GM04503 (cell line): ENCODE measurements at regions not wholly inside any gene's neighbourhood (a gene's known extent, or its start where the extent isn't known, plus 50 kb on each side); places are given as distances from the start of the nearest gene placed in this dataset.
A peak's percentile ranks its signal among the peaks of the same experiment; 100 is the strongest.

Source experiments
- DNase-seq: peaks from one replicate; pipeline ENCODE4 v3.0.0-alpha.2; 2012; ENCODE audit warnings: low read depth

- DNase-seq = no peak
These were observed 260.8 kb upstream of the HABP2 start for GRCh38 chr10:113292086-113292485.

GRCh38 chr10:113292743-113293142 lies 260.1 kb upstream of the HABP2 start:
- no peak for DNase-seq

- no peak for DNase-seq
These were observed 259.7 kb upstream of the HABP2 start for GRCh38 chr10:113293167-113293566.

- DNase-seq = no peak
These were observed 258.0 kb upstream of the HABP2 start for GRCh38 chr10:113294868-113295267.

GRCh38 chr10:113297226-113297625 lies 255.6 kb upstream of the HABP2 start:
- peak; percentile 60 for DNase-seq

GRCh38 chr10:113298616-113299015 lies 254.2 kb upstream of the HABP2 start:
- no peak for DNase-seq

GRCh38 chr10:113300201-113300600 lies 252.7 kb upstream of the HABP2 start:
- DNase-seq = no peak

GRCh38 chr10:113300617-113301016 lies 252.2 kb upstream of the HABP2 start:
- DNase-seq = no peak

GRCh38 chr10:113301342-113301984 lies 251.4 kb upstream of the HABP2 start:
- DNase-seq = no peak

GRCh38 chr10:113302062-113302461 lies 250.8 kb upstream of the HABP2 start:
- no peak for DNase-seq

GRCh38 chr10:113303544-113304146 lies 249.2 kb upstream of the HABP2 start:
- DNase-seq = no peak

- no peak for DNase-seq
These were observed 248.1 kb upstream of the HABP2 start for GRCh38 chr10:113304726-113305125.

- no peak for DNase-seq
These were observed 247.0 kb upstream of the HABP2 start for GRCh38 chr10:113305871-113306270.

- DNase-seq = no peak
These were observed 243.1 kb upstream of the HABP2 start for GRCh38 chr10:113309791-113310190.

GRCh38 chr10:113310347-113310746 lies 242.5 kb upstream of the HABP2 start:
- DNase-seq = no peak

GRCh38 chr10:113313048-113313602 lies 239.7 kb upstream of the HABP2 start:
- DNase-seq = no peak

- DNase-seq = no peak
These were observed 239.1 kb upstream of the HABP2 start for GRCh38 chr10:113313722-113314121.

GRCh38 chr10:113316506-113316905 lies 236.3 kb upstream of the HABP2 start:
- DNase-seq = no peak

- DNase-seq = no peak
These were observed 235.4 kb upstream of the HABP2 start for GRCh38 chr10:113317489-113317888.

GRCh38 chr10:113319479-113319878 lies 233.4 kb upstream of the HABP2 start:
- no peak for DNase-seq

- DNase-seq = no peak
These were observed 232.6 kb upstream of the HABP2 start for GRCh38 chr10:113320211-113320610.

- DNase-seq = no peak
These were observed 231.9 kb upstream of the HABP2 start for GRCh38 chr10:113320987-113321386.

- DNase-seq = no peak
These were observed 230.0 kb upstream of the HABP2 start for GRCh38 chr10:113322843-113323242.

- DNase-seq = no peak
These were observed 228.9 kb upstream of the HABP2 start for GRCh38 chr10:113323985-113324384.
